Astrocyte (in vitro differentiated cells and primary cell): ENCODE measurements at regions not wholly inside any gene's neighbourhood (a gene's known extent, or its start where the extent isn't known, plus 50 kb on each side); places are given as distances from the start of the nearest gene placed in this dataset.

Experiments used
- DNase-seq: peaks from one replicate; pipeline ENCODE4 v3.0.0-alpha.2; 2010; ENCODE audit warnings: low read depth
- FAIRE-seq: peaks from 2 replicates; lab custom pipeline; 2011; peaks lifted over from hg19 to GRCh38; lab: Jason Lieb, UNC
- H2AFZ ChIP-seq: 2 replicates; pipeline ENCODE4 v1.6.0; 2012; ENCODE audit warnings: low read depth, low read length, inconsistent platforms
- H3K27ac ChIP-seq: 2 replicates; pipeline ENCODE4 v1.5.1; 2011; ENCODE audit warnings: low read depth, low read length, inconsistent platforms
- H3K27me3 ChIP-seq: 2 replicates; pipeline ENCODE4 v1.6.0; 2011; ENCODE audit warnings: low read length, inconsistent platforms; ENCODE audit not compliant: insufficient read depth
- H3K36me3 ChIP-seq: 2 replicates; pipeline ENCODE4 v1.5.1; 2011; ENCODE audit warnings: low read length, inconsistent platforms; ENCODE audit not compliant: insufficient read depth
- H3K4me1 ChIP-seq: 2 replicates; pipeline ENCODE4 v1.5.1; 2011; ENCODE audit warnings: low read length, inconsistent platforms; ENCODE audit not compliant: insufficient read depth
- H3K4me2 ChIP-seq: 2 replicates; pipeline ENCODE4 v1.6.0; 2012; ENCODE audit warnings: low read length, inconsistent platforms
- H3K4me3 ChIP-seq: 2 replicates; pipeline ENCODE4 v1.5.1; 2011; ENCODE audit warnings: low read depth, mild to moderate bottlenecking, low read length, inconsistent platforms; ENCODE audit not compliant: insufficient read depth
- H3K79me2 ChIP-seq: 2 replicates; pipeline ENCODE4 v1.6.0; 2012; ENCODE audit warnings: mild to moderate bottlenecking, low read length, inconsistent platforms; ENCODE audit not compliant: insufficient read depth
- H3K9ac ChIP-seq: 2 replicates; pipeline ENCODE4 v1.6.0; 2012; ENCODE audit warnings: mild to moderate bottlenecking, low read length, inconsistent platforms
- H3K9me3 ChIP-seq: 2 replicates; pipeline ENCODE4 v1.5.1; 2012; ENCODE audit warnings: low read depth, mild to moderate bottlenecking, low read length, inconsistent platforms; ENCODE audit not compliant: insufficient read depth
- H4K20me1 ChIP-seq: 2 replicates; pipeline ENCODE4 v1.6.0; 2012; ENCODE audit warnings: low read length, inconsistent platforms; ENCODE audit not compliant: insufficient read depth
- H3K27ac Mint-ChIP-seq: one replicate; pipeline ENCODE4 v1.8.0; 2021; ENCODE audit warnings: mild to moderate bottlenecking, mixed read lengths; ENCODE audit not compliant: unreplicated experiment
- H3K27me3 Mint-ChIP-seq: one replicate; pipeline ENCODE4 v1.8.0; 2021; ENCODE audit warnings: low read depth, mixed read lengths; ENCODE audit not compliant: unreplicated experiment
- H3K36me3 Mint-ChIP-seq: one replicate; pipeline ENCODE4 v1.8.0; 2021; ENCODE audit warnings: low read depth, mixed read lengths; ENCODE audit not compliant: unreplicated experiment
- H3K4me1 Mint-ChIP-seq: one replicate; pipeline ENCODE4 v1.8.0; 2021; ENCODE audit warnings: low read depth, mixed read lengths; ENCODE audit not compliant: unreplicated experiment
- H3K4me3 Mint-ChIP-seq: one replicate; pipeline ENCODE4 v1.8.0; 2021; ENCODE audit warnings: mild to moderate bottlenecking, moderate library complexity, mixed read lengths; ENCODE audit not compliant: unreplicated experiment
- H3K9me3 Mint-ChIP-seq: one replicate; pipeline ENCODE4 v1.8.0; 2021; ENCODE audit warnings: mild to moderate bottlenecking, mixed read lengths; ENCODE audit not compliant: unreplicated experiment
- CTCF ChIP-seq: IDR thresholded peaks from 2 replicates; pipeline ENCODE4 v1.5.1; 2011; ENCODE audit warnings: low read depth, mild to moderate bottlenecking, inconsistent platforms, low read length, moderate library complexity; ENCODE audit not compliant: insufficient read depth
- EZH2 ChIP-seq: IDR thresholded peaks from 2 replicates; pipeline ENCODE4 v1.6.1; 2012; ENCODE audit warnings: mild to moderate bottlenecking, low read length, inconsistent platforms; ENCODE audit not compliant: insufficient read depth

- DNase-seq: no peak
- no peak overlapping the region for H3K27ac Mint-ChIP-seq
These were observed 346.6 kb upstream of the MGMT start for GRCh38 chr10:129120441-129120840.

GRCh38 chr10:129122846-129123245, 344.2 kb upstream of the MGMT start:
- Histone ChIP-seq H3K27ac (no peak overlapping the region), H3K9ac (no peak overlapping the region), H2AFZ (no peak overlapping the region), H3K4me2 (no peak overlapping the region), H3K4me3 (no peak overlapping the region), H3K79me2 (no peaks in the 10 kb centered on the region), H3K27me3 (no peaks in the 10 kb centered on the region), H3K4me1 (no peaks in the 10 kb centered on the region), H4K20me1 (no peaks in the 10 kb centered on the region), H3K36me3 (no peaks in the 10 kb centered on the region), H3K9me3 (peaks cover 18% of the 10 kb centered on the region)
- FAIRE-seq (no peak), DNase-seq (no peak)
- H3K4me3 Mint-ChIP-seq: no peak overlapping the region
- TF ChIP-seq EZH2 (no peak), CTCF (no peak)
- H3K9me3 Mint-ChIP-seq: peaks cover 2% of the 10 kb centered on the region
- H3K27ac Mint-ChIP-seq: no peak overlapping the region
- no peaks in the 10 kb centered on the region for H3K36me3 Mint-ChIP-seq
- H3K27me3 Mint-ChIP-seq: peaks cover 6% of the 10 kb centered on the region
- H3K4me1 Mint-ChIP-seq: no peaks in the 10 kb centered on the region

More at GRCh38 chr10:129120441-129120840, 346.6 kb upstream of the MGMT start:
- FAIRE-seq: no peak
- H3K36me3 Mint-ChIP-seq: no peaks in the 10 kb centered on the region
- peaks cover 4% of the 10 kb centered on the region for H3K9me3 Mint-ChIP-seq
- H3K4me1 ChIP-seq: no peaks in the 10 kb centered on the region
- no peaks in the 10 kb centered on the region for H4K20me1 ChIP-seq
- H3K9ac ChIP-seq: no peak overlapping the region
- H3K27me3 ChIP-seq: no peaks in the 10 kb centered on the region
- peaks cover 21% of the 10 kb centered on the region for H3K27me3 Mint-ChIP-seq
- H3K4me2 ChIP-seq: no peak overlapping the region
- H3K4me3 Mint-ChIP-seq: no peak overlapping the region
- H2AFZ ChIP-seq: no peak overlapping the region
- H3K4me1 Mint-ChIP-seq: no peaks in the 10 kb centered on the region
- H3K36me3 ChIP-seq: no peaks in the 10 kb centered on the region
- no peaks in the 10 kb centered on the region for H3K79me2 ChIP-seq
- no peak overlapping the region for H3K4me3 ChIP-seq
- peaks cover 16% of the 10 kb centered on the region for H3K9me3 ChIP-seq
- TF ChIP-seq EZH2: no peak
- no peak for TF ChIP-seq CTCF
- H3K27ac ChIP-seq: no peak overlapping the region

GRCh38 chr10:129123428-129123827, 343.6 kb upstream of the MGMT start:
- no peak for TF ChIP-seq CTCF
- no peak for TF ChIP-seq EZH2
- no peak overlapping the region for H3K27ac ChIP-seq
- H3K27me3 Mint-ChIP-seq: peaks cover 5% of the 10 kb centered on the region
- no peaks in the 10 kb centered on the region for H3K36me3 Mint-ChIP-seq
- no peaks in the 10 kb centered on the region for H4K20me1 ChIP-seq
- peaks cover 18% of the 10 kb centered on the region for H3K9me3 ChIP-seq
- no peaks in the 10 kb centered on the region for H3K4me1 ChIP-seq
- H2AFZ ChIP-seq: no peak overlapping the region
- H3K79me2 ChIP-seq: no peaks in the 10 kb centered on the region
- H3K4me3 ChIP-seq: no peak overlapping the region
- FAIRE-seq (no peak), DNase-seq (no peak)
- H3K9ac ChIP-seq: no peak overlapping the region
- no peaks in the 10 kb centered on the region for H3K4me1 Mint-ChIP-seq
- H3K27ac Mint-ChIP-seq: no peak overlapping the region
- H3K36me3 ChIP-seq: no peaks in the 10 kb centered on the region
- peaks cover 2% of the 10 kb centered on the region for H3K9me3 Mint-ChIP-seq
- H3K4me2 ChIP-seq: no peak overlapping the region
- H3K4me3 Mint-ChIP-seq: no peak overlapping the region
- no peaks in the 10 kb centered on the region for H3K27me3 ChIP-seq
